ENCODE measurements at regions not wholly inside any gene's neighbourhood (a gene's known extent, or its start where the extent isn't known, plus 50 kb on each side); places are given as distances from the start of the nearest gene placed in this dataset.

GRCh38 chr9:38281917-38282316 is 110.6 kb upstream of the ALDH1B1 start:
- TF ChIP-seq CTCF (IDR thresholded peaks at IDR 0.05; ENCODE audit: insufficient read depth, low read length, poor library complexity, severe bottlenecking) (no peak), EZH2phosphoT487 (conservative IDR thresholded peaks at IDR 0.05; ENCODE audit: low read length) (no peak)

Data from SU-DHL-6 (cell line).